Keratinocyte (primary cell): ENCODE measurements at regions not wholly inside any gene's neighbourhood (a gene's known extent, or its start where the extent isn't known, plus 50 kb on each side); places are given as distances from the start of the nearest gene placed in this dataset.

Experiments used
- CTCF ChIP-seq, 3 experiments: IDR thresholded peaks in 1 of 3; conservative IDR thresholded peaks in 1 of 3; optimal IDR thresholded peaks in 1 of 3; 2 replicates in 2 of 3; 3 replicates in 1 of 3; pipeline versions ENCODE3 to v1.5.1; 2011; ENCODE audit warnings: low read length in 3 of 3, mild to moderate bottlenecking in 3 of 3, moderate library complexity in 2 of 3, control low read depth in 1 of 3, inconsistent platforms in 1 of 3; ENCODE audit not compliant: insufficient read depth in 2 of 3; ENCODE audit errors: extremely low read depth in 1 of 3
- EZH2 ChIP-seq: IDR thresholded peaks from one replicate; pipeline ENCODE4 v1.6.1; 2012; ENCODE audit warnings: inconsistent platforms, mild to moderate bottlenecking, low read length, moderate library complexity

GRCh38 chr6:90346729-90347128 is 50.1 kb upstream of the BACH2 start:
- TF ChIP-seq EZH2 (no peak), CTCF (optimal IDR thresholded peaks at IDR 0.05 in 1 of 3, IDR thresholded peaks at IDR 0.05 in 1 of 3, conservative IDR thresholded peaks at IDR 0.05 in 1 of 3; ENCODE audit: extremely low read depth in 1 of 3, insufficient read depth in 2 of 3, low read length in 3 of 3) (no peak)
